Activated gamma-delta T cell (primary cell): ENCODE measurements at regions not wholly inside any gene's neighbourhood (a gene's known extent, or its start where the extent isn't known, plus 50 kb on each side); places are given as distances from the start of the nearest gene placed in this dataset.
"Not testable (repeated sequence)": the region's sequence is repeated elsewhere in the genome, so short reads cannot be mapped to it uniquely, and the experiment has no call there.

Source experiments
- DNase-seq: peaks from one replicate; lab custom pipeline; 2025; lab: John Stamatoyannopoulos, UW

DNA sequence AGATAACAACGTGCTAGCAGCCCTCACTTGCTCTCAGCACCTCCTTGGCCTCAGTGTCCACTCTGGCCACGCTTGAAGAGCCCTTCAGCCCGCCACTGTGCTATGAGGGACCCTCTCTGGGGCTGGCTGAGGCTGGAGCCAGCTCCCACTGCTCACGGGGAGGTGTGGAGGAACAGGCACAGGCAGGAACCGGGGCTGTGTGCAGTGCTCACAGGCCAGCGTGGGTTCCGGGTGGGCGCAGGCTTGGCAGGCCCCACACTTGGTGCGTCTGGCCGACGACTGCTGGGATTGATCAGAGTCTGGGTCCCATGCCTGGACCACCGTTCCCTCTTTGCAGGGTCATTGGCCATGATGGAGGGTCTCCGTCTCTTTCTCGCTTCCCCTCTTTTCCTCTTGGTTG is 194.3 kb upstream of the GRAMD2B start:
- DNase-seq, result no peak

DNA sequence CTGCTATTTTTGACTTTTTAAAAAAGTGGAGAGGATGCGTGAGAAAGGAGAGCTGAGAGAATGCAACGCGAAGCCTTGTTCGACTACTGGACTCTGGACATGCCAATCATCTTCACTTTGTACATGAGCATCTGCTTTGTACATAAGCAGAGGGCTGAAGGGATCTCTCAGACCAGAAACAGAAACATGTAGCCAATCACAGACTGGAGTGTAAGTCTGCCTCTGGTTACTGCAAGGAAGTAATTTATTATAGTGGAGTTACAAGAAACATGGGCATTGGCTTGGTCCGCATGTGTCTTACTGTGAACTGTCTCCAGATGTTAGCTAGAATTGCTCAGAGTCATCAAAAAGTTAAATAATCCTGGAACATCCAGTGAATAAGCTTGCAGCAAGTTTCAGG is 190.0 kb upstream of the GRAMD2B start:
- no peak for DNase-seq

DNA sequence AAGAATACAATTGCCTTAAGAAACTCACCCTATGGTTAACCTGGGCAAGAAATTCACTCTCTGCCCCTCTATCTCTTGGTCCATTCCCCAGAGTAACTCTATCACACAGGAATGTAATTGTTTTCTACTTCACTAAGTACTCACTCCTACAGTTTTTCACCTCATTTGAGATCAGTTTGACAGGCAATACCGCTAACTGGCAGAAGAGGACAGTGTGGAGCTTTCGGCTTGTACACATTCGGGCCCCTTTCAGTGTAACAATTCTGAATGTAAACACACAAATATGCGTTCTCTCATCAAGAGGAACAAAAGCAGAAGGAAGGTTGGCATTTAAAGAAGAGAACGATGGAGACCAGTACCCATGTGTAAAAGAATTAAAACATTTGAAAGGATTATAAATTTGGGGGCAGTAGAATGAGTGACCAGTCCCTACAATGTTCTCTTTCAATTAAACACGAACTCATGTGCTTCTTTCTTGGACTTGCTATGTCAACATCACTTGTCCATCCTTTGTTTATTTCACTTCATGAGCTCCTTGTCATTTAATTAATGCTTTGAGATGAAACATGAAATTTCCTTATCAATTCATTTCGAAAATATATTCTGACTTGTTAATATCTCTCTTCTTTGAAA is 188.5 kb upstream of the GRAMD2B start:
- DNase-seq, result no peak

GRCh38 chr5:126235628-126236027 is 187.6 kb upstream of the GRAMD2B start:
- no peak for DNase-seq

- no peak for DNase-seq
Measured at GRCh38 chr5:126236994-126237393, 186.2 kb upstream of the GRAMD2B start.

GRCh38 chr5:126248611-126249010 is 174.6 kb upstream of the GRAMD2B start:
- no peak for DNase-seq

GRCh38 chr5:126251024-126251423 is 172.2 kb upstream of the GRAMD2B start:
- no peak for DNase-seq

DNA sequence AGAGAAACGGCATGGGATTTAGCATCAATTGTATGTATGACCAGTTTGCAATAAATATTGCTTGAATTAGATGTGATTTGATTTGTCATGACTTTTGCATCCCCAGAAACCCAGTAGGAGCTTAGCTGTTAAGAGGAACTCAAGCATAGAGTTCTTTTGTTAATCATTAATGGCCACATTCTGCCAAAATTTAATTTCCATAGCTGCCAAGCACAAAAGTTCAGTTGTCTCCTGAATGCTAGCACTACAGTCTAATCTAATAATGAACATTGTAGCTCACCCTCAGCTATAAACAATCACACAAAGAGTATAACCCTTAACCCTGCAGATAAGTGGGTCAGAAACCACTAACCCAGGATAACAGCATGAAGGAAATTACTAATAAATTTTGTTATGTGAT is 169.8 kb upstream of the GRAMD2B start:
- no peak for DNase-seq

DNA sequence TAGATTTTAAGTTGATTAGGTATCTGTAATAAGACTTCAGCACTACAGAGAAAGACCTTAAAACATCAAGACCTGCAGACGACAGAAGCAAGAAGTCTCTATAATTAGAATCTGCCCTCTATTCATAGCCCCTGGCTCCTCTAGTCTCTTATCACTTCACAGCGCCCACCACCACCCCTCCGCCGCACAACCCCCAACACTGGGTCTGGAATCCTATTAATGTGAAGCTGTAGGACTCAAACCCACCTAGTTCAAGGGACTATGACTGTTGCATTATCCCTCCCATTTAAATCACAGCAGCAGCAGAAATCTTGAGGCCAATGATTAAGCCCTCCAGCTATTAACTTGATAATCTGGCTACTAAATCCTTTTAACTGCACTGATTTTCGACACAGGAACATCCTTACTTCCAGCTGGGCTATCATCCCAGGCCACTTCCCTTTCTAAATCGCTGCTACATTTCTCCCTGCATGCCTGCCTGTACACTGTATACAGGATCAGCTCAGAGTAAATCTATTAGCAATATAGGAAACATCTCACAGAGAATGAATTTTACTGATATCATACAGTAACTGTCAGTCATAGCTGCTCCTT is 159.5 kb upstream of the GRAMD2B start:
- DNase-seq, result no peak

DNA sequence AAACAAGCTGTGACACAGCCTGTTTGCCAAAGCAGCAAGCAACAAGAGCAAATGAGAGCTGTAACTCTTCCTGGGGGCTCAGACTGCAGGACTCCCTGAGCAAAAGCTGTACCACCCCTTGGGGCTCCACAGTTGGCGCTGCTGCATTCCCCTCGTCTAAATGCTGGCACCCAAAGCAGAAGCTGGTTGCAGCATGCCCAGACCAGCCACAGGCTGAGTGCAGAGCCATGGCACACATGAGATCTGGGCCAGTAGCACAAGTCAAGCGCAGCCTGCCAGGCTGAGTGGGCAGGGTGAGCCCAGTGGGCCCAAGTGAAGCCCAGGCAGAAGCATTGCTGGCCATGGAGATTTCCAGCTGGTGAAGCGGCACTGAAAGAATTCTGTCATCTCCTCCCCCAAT is 157.3 kb upstream of the GRAMD2B start:
- no peak for DNase-seq

DNA sequence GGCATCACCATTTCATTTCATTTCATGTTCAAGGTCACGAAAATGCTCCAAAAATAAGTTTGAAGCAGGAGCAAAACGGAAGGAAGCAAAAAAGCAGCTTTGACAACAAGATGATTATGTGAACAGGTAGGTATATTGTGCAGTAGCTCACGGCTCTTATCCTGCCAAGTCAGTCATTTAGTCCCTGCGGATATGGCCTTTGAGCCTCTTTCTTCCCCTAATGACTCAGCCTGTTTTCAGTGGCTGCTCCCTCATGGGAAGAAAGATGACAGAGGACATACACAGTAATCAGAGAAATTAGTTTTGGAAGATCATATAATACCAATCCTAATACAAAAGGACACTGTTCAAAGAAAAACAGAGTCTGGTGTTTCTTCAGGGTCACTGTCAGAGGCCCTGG is 155.8 kb upstream of the GRAMD2B start:
- DNase-seq, result no peak

DNA sequence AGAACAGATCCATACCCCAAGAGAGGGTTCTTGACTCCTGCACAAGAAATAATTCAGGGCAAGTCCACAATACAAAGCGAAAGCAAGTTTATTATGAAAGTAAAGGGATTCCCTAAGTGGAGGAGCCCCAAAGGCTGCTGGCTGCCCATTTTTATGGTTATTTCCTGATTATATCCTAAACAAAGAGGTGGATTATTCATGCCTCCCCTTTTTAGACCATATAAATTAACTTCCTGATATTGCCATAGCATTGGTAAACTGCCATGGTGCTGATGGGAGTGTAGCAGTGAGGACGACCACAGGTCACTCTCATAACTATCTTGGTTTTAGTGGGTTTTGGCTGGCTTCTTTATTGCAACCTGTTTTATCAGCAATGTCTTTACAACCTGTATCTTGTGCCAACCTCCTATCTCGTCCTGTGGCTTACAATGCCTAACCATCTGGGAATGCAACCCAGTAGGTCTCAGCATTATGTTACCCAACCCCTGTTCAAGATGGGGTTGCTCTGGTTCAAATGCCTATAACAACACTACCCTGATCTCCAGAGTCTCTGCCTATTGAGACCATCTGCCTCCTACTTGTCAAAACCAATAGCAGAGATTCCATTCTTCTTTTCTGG is 154.4 kb upstream of the GRAMD2B start:
- no peak for DNase-seq

GRCh38 chr5:126269511-126269910 is 153.7 kb upstream of the GRAMD2B start:
- no peak for DNase-seq

DNA sequence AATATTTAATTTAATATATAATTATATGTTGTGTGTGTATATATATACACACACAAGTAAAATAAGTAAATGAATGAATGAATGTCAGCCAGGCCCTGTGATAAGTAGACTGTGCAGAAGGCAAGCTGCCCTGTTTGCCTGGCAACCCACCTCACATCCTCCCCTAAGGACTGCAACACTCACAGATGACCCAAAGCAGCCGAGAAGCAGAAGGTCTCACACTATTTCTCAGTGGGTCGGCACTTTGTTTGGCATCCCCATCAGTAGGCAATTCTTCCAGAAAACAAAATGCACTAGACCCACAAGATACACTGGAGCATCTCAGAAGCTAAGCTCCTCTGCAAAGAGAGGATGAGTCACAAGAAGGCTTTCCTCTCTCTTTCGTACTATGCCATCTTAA is 152.1 kb upstream of the GRAMD2B start:
- DNase-seq, result no peak

GRCh38 chr5:126274076-126274762 is 149.0 kb upstream of the GRAMD2B start:
- DNase-seq, result no peak

- DNase-seq, result no peak
Measured at GRCh38 chr5:126274763-126275125, 148.5 kb upstream of the GRAMD2B start.

DNA sequence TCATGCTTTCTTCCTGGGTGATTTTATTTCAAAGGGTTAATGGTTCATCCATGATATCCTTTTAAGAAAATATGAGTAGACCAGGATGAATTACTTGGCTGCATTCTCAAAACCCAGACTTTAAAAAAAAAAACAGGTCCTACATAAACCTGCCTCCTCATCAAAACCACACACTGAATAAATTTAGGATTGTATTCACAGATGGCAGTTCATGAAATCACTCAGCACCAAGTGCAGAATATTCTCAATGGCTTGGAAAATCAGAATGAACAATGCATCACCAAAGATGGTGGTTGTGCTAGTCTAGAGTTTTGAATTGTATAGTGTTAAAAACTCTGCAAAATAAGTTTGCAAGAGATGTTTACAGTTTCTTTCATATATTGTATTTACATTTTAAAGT is 145.4 kb upstream of the GRAMD2B start:
- DNase-seq, result no peak

GRCh38 chr5:126280343-126280742 is 142.9 kb upstream of the GRAMD2B start:
- DNase-seq, result no peak

DNA sequence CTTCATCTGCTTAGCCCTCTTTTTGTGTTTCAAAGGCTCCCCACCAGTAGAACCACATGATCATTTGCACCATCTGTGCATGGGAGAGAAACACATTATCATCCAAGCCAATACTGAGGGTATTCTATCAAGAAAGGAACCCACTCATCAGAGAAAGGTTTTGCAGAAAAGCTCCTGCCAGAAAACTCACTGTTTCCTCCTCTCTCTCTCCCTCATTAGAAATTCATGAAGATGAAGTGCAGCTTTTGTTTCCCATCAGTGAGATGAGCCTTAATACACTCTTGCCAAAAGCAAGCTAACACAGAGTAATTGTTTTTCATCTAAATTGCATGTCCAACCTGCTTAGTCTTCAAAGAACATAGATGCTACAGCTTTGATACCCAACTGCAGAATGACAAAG is 142.4 kb upstream of the GRAMD2B start:
- DNase-seq, result no peak

- DNase-seq, result no peak
Measured at GRCh38 chr5:126284977-126285696, 138.1 kb upstream of the GRAMD2B start.

DNA sequence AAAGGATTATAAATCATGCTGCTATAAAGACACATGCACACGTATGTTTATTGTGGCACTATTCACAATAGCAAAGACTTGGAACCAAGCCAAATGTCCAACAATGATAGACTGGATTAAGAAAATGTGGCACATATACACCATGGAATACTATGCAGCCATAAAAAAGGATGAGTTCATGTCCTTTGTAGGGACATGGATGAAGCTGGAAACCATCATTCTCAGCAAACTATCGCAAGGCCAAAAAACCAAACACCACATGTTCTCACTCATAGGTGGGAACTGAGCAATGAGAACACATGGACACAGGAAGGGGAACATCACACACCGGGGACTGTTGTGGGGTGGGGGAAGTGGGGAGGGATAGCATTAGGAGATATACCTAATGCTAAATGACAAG is 127.1 kb upstream of the GRAMD2B start:
- DNase-seq, result not testable (repeated sequence)

GRCh38 chr5:126300293-126300692 is 122.9 kb upstream of the GRAMD2B start:
- no peak for DNase-seq

DNA sequence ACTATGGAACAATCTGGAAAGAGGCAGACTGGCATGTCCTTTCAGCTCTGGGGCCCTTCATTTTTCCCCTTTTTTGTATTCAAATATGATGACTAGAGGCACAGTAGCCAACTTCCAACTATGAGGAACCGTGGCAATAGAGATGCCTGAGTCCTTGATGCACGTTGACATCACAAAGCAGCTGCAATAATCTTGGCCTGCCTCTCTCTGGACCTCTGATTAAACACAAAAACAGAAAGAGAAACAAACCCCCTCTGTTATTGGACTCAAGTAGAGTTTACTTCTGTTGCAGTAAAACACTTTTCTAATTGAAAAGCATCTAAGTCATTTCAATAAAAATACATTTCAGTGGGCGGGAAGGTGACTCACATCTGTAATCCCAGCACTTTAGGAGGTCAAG is 122.2 kb upstream of the GRAMD2B start:
- no peak for DNase-seq
